Upper lobe of right lung (tissue), 1 donor: ENCODE measurements at regions not wholly inside any gene's neighbourhood (a gene's known extent, or its start where the extent isn't known, plus 50 kb on each side); places are given as distances from the start of the nearest gene placed in this dataset.

Experiments used
- ATAC-seq: fragments of 200-7000 bp; cut with Tn5 transposase; one replicate; pipeline ENCODE4 v1.9.1; 2020; ENCODE audit warnings: mild to moderate bottlenecking, moderate library complexity
- DNase-seq: peaks from one replicate; pipeline ENCODE4 v3.0.0-alpha.2; 2020
- H3K27ac ChIP-seq: fragments of 200-600 bp; one replicate; pipeline ENCODE4 v1.8.0; 2022
- H3K27me3 ChIP-seq: fragments of 200-600 bp; one replicate; pipeline ENCODE4 v1.8.0; 2022; ENCODE audit warnings: mild to moderate bottlenecking
- H3K36me3 ChIP-seq: fragments of 200-600 bp; one replicate; pipeline ENCODE4 v1.8.0; 2022
- H3K4me1 ChIP-seq: fragments of 200-600 bp; one replicate; pipeline ENCODE4 v1.8.0; 2022
- H3K4me3 ChIP-seq: fragments of 200-600 bp; one replicate; pipeline ENCODE4 v1.8.0; 2022; ENCODE audit warnings: mild to moderate bottlenecking
- H3K9me3 ChIP-seq: fragments of 200-600 bp; one replicate; pipeline ENCODE4 v1.8.0; 2022
- intact Hi-C: fragments of 100-400 bp; cut with DNase I; formaldehyde crosslinking; loops from one replicate; pipeline ENCODE4 v1.11.0; 2022
- TF ChIP-seq, protein P1 (sequence below): fragments of 200-600 bp; IDR thresholded peaks from one replicate; pipeline ENCODE4 v1.8.0; 2022; ENCODE audit warnings: antibody characterized with exemption
- donor health status: DM: no; HTN: yes; CAD: no; lungs with severe emphysema.

DNA sequence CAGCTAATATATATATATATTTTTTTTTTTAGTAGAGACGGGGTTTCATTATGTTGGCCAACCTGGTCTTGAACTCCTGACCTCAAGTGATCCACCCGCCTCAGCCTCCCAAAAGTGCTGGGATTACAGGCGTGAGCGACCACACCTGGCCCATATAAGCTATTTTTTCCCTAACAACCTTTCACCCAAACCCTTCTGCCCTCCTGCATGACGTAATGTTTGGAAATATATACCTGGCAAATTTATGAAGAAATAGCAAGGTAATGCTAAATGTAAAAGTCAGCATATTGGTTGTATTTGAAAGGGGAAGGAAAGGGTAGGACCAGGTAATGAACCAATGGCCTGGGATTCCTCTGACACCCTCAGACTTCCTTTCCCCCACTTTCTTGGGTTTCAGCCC lies 325.5 kb upstream of the ARID1B start:
- TF ChIP-seq, protein P1, sequence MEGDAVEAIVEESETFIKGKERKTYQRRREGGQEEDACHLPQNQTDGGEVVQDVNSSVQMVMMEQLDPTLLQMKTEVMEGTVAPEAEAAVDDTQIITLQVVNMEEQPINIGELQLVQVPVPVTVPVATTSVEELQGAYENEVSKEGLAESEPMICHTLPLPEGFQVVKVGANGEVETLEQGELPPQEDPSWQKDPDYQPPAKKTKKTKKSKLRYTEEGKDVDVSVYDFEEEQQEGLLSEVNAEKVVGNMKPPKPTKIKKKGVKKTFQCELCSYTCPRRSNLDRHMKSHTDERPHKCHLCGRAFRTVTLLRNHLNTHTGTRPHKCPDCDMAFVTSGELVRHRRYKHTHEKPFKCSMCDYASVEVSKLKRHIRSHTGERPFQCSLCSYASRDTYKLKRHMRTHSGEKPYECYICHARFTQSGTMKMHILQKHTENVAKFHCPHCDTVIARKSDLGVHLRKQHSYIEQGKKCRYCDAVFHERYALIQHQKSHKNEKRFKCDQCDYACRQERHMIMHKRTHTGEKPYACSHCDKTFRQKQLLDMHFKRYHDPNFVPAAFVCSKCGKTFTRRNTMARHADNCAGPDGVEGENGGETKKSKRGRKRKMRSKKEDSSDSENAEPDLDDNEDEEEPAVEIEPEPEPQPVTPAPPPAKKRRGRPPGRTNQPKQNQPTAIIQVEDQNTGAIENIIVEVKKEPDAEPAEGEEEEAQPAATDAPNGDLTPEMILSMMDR, result no peak
- no peak overlapping the region for H3K27ac ChIP-seq
- DNase-seq, result no peak
- H3K9me3 ChIP-seq, result no peaks in the 10 kb centered on the region
- no peak for ATAC-seq
- no peak overlapping the region for H3K4me3 ChIP-seq
- no peaks in the 10 kb centered on the region for H3K27me3 ChIP-seq
- no peaks in the 10 kb centered on the region for H3K36me3 ChIP-seq
- intact Hi-C loops, result no loop called here
- H3K4me1 ChIP-seq, result no peaks in the 10 kb centered on the region

DNA sequence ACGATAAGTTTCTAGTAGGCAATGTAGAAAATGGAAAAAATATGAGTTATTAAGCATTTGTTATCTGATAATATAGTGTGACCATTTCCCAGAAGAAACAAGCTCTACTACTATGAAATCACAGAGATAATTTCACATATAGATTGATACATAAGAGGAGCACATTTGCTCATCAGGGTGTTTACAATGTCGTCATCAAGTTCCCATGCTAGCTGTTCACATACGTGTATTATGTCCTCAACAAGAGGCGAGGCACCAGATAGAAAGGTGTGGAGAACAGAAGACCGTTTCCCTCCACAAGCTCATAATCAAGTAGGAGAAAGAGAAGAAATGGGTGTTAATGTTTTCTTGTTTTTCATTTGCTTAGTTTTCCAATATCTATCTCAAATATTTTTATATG lies 326.1 kb upstream of the ARID1B start:
- Histone ChIP-seq H3K4me1 (no peaks in the 10 kb centered on the region), H3K9me3 (no peaks in the 10 kb centered on the region), H3K36me3 (no peaks in the 10 kb centered on the region), H3K27me3 (no peaks in the 10 kb centered on the region), H3K27ac (no peak overlapping the region), H3K4me3 (no peak overlapping the region)
- TF ChIP-seq, protein P1, result no peak
- ATAC-seq, result no peak
- no peak for DNase-seq
- intact Hi-C loops, result no loop called here

DNA sequence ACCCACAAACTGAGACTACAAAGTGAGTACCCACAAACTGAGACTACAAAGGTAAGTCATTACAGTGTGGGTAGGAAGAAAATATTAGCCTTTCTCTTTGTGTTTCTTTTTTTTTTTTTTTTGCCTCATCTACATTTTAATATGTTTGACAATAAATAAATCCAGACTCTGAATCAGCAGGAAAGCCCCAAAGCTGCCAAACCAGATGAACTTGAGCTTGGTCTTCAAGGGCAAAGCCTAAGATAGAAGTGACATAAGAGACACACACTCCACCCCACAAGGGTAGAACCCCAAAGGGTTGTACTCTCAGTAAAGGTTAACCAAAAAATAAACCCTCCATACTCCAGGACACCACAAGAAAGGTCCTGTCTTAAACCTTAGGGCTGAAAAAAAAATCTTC lies 326.8 kb upstream of the ARID1B start:
- intact Hi-C loops, result no loop called here
- Histone ChIP-seq H3K4me3 (no peak overlapping the region), H3K36me3 (no peaks in the 10 kb centered on the region), H3K4me1 (no peaks in the 10 kb centered on the region), H3K27me3 (no peaks in the 10 kb centered on the region), H3K27ac (no peak overlapping the region), H3K9me3 (no peaks in the 10 kb centered on the region)
- no peak for ATAC-seq
- no peak for DNase-seq
- TF ChIP-seq, protein P1, result no peak

DNA sequence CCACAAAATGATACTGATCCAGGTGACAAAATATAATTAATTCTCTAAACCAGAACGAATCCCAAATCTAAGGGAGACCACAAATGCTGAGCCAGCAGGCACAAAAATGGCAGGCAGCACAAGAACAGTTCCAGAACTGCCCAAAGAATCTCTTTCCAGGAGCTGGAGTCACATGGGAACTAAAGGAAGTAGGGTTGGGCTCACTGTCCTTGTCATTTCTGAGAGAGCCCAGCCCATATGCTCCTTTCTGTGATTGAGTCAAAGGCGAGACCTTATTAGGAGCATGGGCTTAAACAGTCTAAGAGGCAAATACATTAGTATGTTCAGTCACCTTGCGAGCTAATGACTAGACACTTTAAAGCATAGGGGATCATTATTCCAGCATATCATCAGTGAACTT lies 327.6 kb upstream of the ARID1B start:
- Histone ChIP-seq H3K4me3 (no peak overlapping the region), H3K9me3 (no peaks in the 10 kb centered on the region), H3K4me1 (no peaks in the 10 kb centered on the region), H3K27ac (no peak overlapping the region), H3K27me3 (no peaks in the 10 kb centered on the region), H3K36me3 (no peaks in the 10 kb centered on the region)
- intact Hi-C loops, result no loop called here
- DNase-seq, result no peak
- ATAC-seq, result no peak
- TF ChIP-seq, protein P1, result no peak

DNA sequence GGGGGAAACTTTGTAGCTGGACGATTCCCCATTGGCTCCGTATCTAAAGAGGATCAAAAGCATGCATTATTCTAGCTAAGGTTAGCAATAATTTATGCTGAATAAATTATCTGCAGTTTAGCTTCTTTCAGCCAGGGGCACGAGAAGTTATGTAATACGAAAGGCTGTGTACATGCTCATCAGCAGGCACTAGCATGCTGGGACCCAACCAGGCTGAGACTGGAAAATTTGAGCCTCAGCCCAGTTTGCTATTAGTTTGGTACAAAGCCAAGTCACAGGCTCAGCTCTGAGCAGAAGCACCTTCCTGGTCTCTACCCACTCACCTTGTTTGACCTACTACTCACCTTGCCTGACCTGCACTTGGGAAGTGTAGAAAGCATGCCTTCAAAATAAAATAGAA lies 328.1 kb upstream of the ARID1B start:
- TF ChIP-seq, protein P1, result no peak
- Histone ChIP-seq H3K27me3 (no peaks in the 10 kb centered on the region), H3K4me1 (no peaks in the 10 kb centered on the region), H3K27ac (no peak overlapping the region), H3K9me3 (no peaks in the 10 kb centered on the region), H3K36me3 (no peaks in the 10 kb centered on the region), H3K4me3 (no peak overlapping the region)
- intact Hi-C loops, result no loop called here
- no peak for DNase-seq
- ATAC-seq, result peak; percentile 66

DNA sequence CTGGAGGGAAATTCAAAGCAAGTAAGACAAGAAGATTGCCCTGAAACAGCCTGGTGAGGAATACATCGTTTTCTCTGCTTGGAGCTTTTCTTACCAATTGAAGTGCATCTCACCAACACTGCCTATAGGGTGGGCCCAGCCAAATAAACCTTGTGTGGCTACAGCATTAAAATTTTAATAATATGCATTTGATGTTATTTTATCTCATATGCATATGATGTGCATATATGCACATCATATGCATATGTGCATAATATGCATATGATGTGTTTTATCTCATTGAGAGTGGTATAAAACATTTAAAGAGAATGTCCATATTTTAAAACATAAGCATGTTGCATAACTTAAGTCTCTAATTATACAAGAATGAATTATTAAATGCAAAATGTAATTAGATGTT lies 328.6 kb upstream of the ARID1B start:
- DNase-seq (no peak), ATAC-seq (no peak)
- H3K36me3 ChIP-seq, result no peaks in the 10 kb centered on the region
- no peak overlapping the region for H3K4me3 ChIP-seq
- intact Hi-C loops, result no loop called here
- no peaks in the 10 kb centered on the region for H3K4me1 ChIP-seq
- TF ChIP-seq, protein P1, result no peak
- H3K27ac ChIP-seq, result no peak overlapping the region
- no peaks in the 10 kb centered on the region for H3K9me3 ChIP-seq
- no peaks in the 10 kb centered on the region for H3K27me3 ChIP-seq
